Uterus (tissue), 3 donors: ENCODE measurements at regions not wholly inside any gene's neighbourhood (a gene's known extent, or its start where the extent isn't known, plus 50 kb on each side); places are given as distances from the start of the nearest gene placed in this dataset.

Experiments
- DNase-seq, 2 donors: peaks; one replicate each; pipeline ENCODE4 v3.0.0-alpha.2; 2019 to 2020
- H3K27ac ChIP-seq, 2 donors: fragments of 200-600 bp; sonication (generic); 1 replicate in 1 of 2; 2 replicates in 1 of 2; pipeline ENCODE4 v1.5.1; 2016 to 2018
- H3K27me3 ChIP-seq, 2 donors: fragments of 200-600 bp; sonication (generic); one replicate each; pipeline ENCODE4 v1.5.1; 2018 to 2019; ENCODE audit warnings: control low read depth in 1 of 2
- H3K36me3 ChIP-seq, 2 donors: fragments of 200-600 bp; sonication (generic); one replicate each; pipeline ENCODE4 v1.5.1; 2019; ENCODE audit warnings: control low read depth in 1 of 2
- H3K4me1 ChIP-seq, 2 donors: fragments of 200-600 bp; sonication (generic); one replicate each; pipeline ENCODE4 v1.5.1; 2018 to 2019; ENCODE audit warnings: control low read depth in 1 of 2
- H3K4me3 ChIP-seq, 2 donors: fragments of 200-600 bp; sonication (generic); 1 replicate in 1 of 2; 2 replicates in 1 of 2; pipeline ENCODE4 v1.5.1; 2018 to 2019; ENCODE audit warnings: mild to moderate bottlenecking in 1 of 2
- H3K9me3 ChIP-seq, 2 donors: fragments of 200-600 bp; sonication (generic); one replicate each; pipeline ENCODE4 v1.5.1; 2019; ENCODE audit warnings: control low read depth in 1 of 2
- POLR2A ChIP-seq, 2 donors: fragments of 450-650 bp; IDR thresholded peaks; one replicate each; pipeline ENCODE4 v1.6.1; 2016; ENCODE audit warnings: antibody characterized with exemption in 2 of 2, mild to moderate bottlenecking in 1 of 2, moderate library complexity in 1 of 2
- intact Hi-C: fragments of 100-400 bp; cut with DNase I; formaldehyde crosslinking; loops from one replicate; pipeline ENCODE4 v1.15.1; 2023; ENCODE audit warnings: low total_unique reads
- TF ChIP-seq, protein P1 (sequence below), 4 experiments: fragments of 200-600 bp in 2 of 4; fragments of 450-650 bp in 2 of 4; sonication (generic) in 2 of 4; IDR thresholded peaks; one replicate each; pipeline ENCODE4 v1.5.1; 2016 to 2019; ENCODE audit warnings: antibody characterized with exemption in 4 of 4, mild to moderate bottlenecking in 2 of 4, moderate library complexity in 1 of 4
- donor health status: DM: yes; HTN: yes; CAD: no.

DNA sequence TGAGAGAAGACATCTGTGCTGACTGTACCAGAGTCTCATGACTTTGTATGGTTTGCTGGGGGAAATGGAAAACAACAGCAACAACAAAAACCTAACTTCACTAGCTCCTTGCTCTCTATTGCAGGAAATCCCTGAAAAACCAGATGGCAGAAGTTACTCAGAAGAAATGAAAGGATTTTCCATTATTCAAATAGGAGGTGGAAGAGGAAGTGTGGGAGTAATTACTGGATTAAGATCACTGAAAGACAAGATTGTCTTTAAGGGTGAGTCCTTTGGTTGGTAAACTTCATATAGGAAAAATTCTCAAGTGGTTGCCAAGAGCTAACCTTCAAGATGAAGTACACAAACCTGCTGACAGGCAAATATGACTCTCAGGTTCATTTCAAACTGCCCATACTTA lies 391.9 kb upstream of the ATP2B1 start:
- Histone ChIP-seq H3K27me3 (no peaks in the 10 kb centered on the region), H3K9me3 (no peaks in the 10 kb centered on the region), H3K27ac (no peak overlapping the region), H3K36me3 (no peaks in the 10 kb centered on the region), H3K4me3 (no peak overlapping the region), H3K4me1 (no peaks in the 10 kb centered on the region)
- TF ChIP-seq, protein P1, sequence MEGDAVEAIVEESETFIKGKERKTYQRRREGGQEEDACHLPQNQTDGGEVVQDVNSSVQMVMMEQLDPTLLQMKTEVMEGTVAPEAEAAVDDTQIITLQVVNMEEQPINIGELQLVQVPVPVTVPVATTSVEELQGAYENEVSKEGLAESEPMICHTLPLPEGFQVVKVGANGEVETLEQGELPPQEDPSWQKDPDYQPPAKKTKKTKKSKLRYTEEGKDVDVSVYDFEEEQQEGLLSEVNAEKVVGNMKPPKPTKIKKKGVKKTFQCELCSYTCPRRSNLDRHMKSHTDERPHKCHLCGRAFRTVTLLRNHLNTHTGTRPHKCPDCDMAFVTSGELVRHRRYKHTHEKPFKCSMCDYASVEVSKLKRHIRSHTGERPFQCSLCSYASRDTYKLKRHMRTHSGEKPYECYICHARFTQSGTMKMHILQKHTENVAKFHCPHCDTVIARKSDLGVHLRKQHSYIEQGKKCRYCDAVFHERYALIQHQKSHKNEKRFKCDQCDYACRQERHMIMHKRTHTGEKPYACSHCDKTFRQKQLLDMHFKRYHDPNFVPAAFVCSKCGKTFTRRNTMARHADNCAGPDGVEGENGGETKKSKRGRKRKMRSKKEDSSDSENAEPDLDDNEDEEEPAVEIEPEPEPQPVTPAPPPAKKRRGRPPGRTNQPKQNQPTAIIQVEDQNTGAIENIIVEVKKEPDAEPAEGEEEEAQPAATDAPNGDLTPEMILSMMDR (IDR thresholded peaks at IDR 0.05): no peak
- TF ChIP-seq POLR2A (IDR thresholded peaks at IDR 0.05): no peak
- intact Hi-C loops: no loop called here
- DNase-seq: no peak

DNA sequence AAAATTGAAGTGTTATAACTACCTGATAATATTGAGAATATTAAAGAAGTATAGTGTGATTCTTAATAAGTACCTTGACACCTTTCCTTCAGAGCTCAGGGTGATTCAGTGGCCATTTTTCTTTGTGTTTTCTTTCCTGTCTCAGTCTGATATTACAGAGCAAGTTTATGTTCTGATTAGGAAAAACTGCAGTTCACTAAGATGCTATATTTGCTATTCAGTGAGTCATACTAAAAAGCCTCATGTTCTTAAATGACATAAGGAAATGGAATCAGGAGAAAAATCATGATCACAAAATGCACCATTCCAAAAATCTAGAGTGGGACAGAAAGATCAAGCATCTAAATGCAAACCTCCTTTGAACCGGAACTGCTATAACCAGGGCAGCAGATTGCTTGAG lies 390.6 kb upstream of the ATP2B1 start:
- no peak for TF ChIP-seq POLR2A (IDR thresholded peaks at IDR 0.05)
- TF ChIP-seq, protein P1 (IDR thresholded peaks at IDR 0.05): no peak
- H3K36me3 ChIP-seq: no peaks in the 10 kb centered on the region
- DNase-seq: no peak
- no peaks in the 10 kb centered on the region for H3K9me3 ChIP-seq
- no peak overlapping the region for H3K27ac ChIP-seq
- no peak overlapping the region for H3K4me3 ChIP-seq
- no peaks in the 10 kb centered on the region for H3K27me3 ChIP-seq
- H3K4me1 ChIP-seq: no peaks in the 10 kb centered on the region
- intact Hi-C loops: no loop called here

DNA sequence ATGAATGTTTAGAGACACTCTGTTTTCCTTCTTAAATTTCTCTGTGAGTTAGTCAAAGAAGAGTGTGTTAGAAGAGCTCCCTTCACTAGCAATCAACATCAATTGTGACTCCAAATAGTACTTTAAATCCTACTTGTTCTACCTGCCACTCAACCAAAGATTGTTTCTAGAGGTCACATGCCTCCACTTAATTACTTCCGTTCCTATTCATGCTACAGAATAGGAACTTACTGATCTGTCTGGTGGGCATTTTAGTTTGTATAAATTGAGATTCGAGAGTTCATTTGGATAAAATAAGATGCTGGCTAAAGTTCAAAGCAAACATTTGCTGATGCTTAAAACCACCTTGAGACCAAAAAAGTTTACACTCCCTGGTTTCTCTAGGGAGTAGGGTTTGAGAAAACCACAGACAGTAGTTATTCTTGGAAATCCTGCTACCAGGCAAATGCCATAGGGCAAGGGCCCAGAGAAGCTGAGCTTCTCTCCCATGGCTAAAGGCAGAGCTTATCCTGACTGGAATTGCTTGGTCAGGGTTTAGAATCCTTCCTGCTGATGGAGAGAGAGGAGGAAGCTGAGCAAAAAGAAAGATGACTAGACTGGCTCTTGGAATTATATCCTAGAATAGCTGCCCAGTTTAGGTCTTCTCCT lies 389.6 kb upstream of the ATP2B1 start:
- Histone ChIP-seq H3K27ac (no peak overlapping the region), H3K27me3 (no peaks in the 10 kb centered on the region), H3K4me3 (no peak overlapping the region), H3K4me1 (no peaks in the 10 kb centered on the region), H3K9me3 (no peaks in the 10 kb centered on the region), H3K36me3 (no peaks in the 10 kb centered on the region)
- intact Hi-C loops: no loop called here
- TF ChIP-seq, protein P1 (IDR thresholded peaks at IDR 0.05): no peak
- no peak for DNase-seq

DNA sequence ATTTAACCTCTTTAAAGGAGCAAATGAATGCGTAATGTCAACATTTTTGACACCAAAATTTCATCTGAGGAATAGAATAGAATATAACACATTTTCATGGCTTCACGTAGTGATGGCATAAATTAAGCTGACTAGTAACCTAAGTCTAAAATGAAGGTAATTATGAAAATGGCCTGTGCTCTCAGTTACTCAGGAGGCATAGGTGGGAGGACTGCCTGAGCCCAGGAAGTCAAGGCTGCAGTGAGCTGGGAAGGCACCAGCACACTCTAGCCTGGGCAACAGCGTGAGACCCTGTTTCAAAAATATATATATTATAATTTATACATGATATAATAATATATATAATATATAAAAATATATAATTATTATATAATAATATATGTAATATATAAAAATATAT lies 383.2 kb upstream of the ATP2B1 start:
- DNase-seq: no peak
- Histone ChIP-seq H3K27ac (no peak overlapping the region), H3K4me1 (peaks cover 0 to 3% of the 10 kb centered on the region in 2 donors), H3K27me3 (no peaks in the 10 kb centered on the region), H3K36me3 (no peaks in the 10 kb centered on the region), H3K9me3 (no peaks in the 10 kb centered on the region), H3K4me3 (no peak overlapping the region)
- TF ChIP-seq POLR2A (IDR thresholded peaks at IDR 0.05): no peak
- TF ChIP-seq, protein P1 (IDR thresholded peaks at IDR 0.05): no peak
- intact Hi-C loops: no loop called here

DNA sequence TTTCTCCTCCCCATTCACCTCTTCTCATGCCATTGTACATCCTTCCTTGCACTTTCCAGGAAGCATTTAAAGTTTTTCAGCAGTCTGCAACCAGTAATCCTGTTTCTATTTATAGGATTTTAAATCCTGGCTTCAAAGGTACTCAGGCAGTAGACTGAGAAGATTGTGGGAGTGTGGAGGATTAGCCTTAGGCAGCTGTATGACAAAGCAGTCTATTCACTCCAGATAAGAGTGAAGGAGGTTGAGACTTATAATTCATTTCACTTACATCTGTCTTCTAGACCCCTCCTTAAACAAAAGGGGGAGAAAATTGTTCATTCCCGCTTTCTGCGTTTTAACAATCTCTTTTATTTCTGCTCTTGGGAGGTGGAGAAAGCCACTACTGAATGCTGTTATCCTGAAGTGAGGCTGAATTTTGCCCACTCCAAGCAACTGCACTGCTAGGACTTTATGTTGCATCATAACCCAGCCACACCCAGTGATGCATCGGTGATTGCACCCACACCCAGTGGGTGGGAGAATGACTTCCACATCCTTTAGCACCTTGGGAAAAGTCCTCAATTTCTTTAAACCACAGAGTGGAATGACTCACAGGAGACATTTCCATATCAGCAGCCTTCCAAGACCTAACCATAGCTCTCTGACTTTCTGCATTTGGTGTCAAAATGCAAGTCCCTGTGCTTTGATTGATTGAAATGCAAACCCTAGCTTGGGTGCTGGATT lies 382.5 kb upstream of the ATP2B1 start:
- Histone ChIP-seq H3K9me3 (no peaks in the 10 kb centered on the region), H3K27ac (no peak overlapping the region), H3K4me1 (peaks cover 0 to 3% of the 10 kb centered on the region in 2 donors), H3K4me3 (no peak overlapping the region), H3K36me3 (no peaks in the 10 kb centered on the region), H3K27me3 (no peaks in the 10 kb centered on the region)
- no peak for DNase-seq
- TF ChIP-seq, protein P1 (IDR thresholded peaks at IDR 0.05): no peak
- no peak for TF ChIP-seq POLR2A (IDR thresholded peaks at IDR 0.05)
- intact Hi-C loops: no loop called here
